SH-SY5Y (cell line): ENCODE measurements at regions not wholly inside any gene's neighbourhood (a gene's known extent, or its start where the extent isn't known, plus 50 kb on each side); places are given as distances from the start of the nearest gene placed in this dataset.

Experiments used
- GATA2 ChIP-seq: IDR thresholded peaks from 2 replicates; pipeline ENCODE4 v1.6.1; 2011; ENCODE audit warnings: mild to moderate bottlenecking, low read depth, low read length
- GATA3 ChIP-seq: IDR thresholded peaks from 2 replicates; pipeline ENCODE4 v1.6.1; 2011; ENCODE audit warnings: low read depth, mild to moderate bottlenecking, low read length, moderate library complexity

DNA sequence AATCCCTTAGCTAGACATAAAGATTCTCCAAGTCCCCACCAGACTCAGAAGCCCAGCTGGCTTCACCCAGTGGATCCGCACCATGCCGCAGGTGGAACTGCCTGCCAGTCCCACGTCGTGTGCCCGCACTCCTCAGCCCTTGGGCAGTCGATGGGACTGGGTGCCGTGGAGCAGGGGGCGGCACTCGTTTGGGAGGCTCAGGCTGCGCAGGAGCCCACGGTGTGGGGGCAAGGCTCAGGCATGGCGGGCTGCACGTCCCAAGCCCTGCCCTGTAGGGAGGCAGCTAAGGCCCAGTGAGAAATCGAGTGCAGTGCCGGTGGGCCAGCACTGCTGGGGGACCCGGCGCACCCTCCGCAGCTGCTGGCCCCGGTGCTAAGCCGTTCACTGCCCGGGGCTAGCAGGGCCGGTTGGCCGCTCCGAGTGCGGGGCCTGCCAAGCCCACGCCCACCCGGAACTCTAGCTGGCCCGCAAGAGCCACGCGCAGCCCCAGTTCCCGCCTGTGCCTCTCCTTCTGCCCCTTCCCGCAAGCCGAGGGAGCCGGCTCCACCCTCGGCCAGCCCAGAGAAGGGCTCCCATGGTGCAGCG, 95.9 kb upstream of the DTNBP1 start:
- TF ChIP-seq GATA3, result no peak
- no peak for TF ChIP-seq GATA2

DNA sequence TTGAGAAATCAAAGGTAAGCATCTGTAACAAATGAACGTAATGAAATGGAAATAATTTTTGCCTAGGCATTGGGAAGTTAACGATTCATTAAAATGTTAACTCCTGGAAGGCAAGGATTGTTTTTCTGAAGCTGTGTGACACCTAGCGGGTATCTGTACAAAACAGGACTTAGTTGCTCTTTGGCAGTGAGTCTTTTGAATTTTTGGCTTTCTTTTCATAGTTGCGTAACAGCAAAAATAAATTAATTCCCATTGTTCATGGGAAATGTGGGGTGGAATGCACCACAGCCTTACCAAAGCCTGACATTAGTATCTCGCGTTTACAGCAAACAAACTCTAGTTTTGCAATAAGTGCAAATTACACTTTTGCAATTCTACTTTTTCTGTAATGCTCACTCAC, 92.7 kb upstream of the DTNBP1 start:
- TF ChIP-seq GATA3, result no peak
- TF ChIP-seq GATA2, result no peak

GRCh38 chr6:15754706-15755079, 91.9 kb upstream of the DTNBP1 start:
- TF ChIP-seq GATA3 (no peak), GATA2 (no peak)

DNA sequence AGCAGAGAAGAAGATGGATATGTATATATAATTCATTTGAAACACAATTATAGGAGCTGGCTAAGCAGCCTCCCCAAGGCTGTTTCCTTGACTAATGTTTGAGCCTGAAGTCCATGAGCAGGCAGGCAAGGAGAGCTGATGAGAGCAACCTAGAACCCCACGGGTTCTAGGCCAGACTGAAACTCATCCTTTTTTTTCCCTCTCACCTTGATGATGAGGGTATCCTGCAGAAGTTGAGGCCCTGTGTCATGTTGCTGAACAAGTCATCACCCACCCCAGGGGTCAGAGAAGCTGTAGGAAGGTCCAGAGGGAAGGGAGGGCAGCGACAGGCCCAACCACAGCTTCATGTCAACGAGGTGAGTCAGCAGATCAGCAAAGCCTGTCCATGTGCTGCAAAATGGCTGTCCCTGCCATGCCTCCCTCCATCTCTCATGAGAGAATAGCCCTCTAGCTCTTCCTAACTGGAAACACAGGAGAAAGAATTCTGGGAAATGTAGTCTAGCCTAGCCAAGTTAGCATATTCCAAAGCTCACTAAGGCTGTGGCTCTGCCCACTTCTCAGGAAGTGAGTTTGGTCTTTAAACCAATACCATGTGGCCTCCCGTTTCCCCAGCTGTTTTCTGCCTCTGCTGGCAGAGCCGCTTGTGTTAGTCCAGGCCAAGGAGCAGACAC, 91.3 kb upstream of the DTNBP1 start:
- TF ChIP-seq GATA3 (no peak), GATA2 (no peak)

GRCh38 chr6:15752820-15753219, 90.0 kb upstream of the DTNBP1 start:
- no peak for TF ChIP-seq GATA2
- TF ChIP-seq GATA3, result no peak

DNA sequence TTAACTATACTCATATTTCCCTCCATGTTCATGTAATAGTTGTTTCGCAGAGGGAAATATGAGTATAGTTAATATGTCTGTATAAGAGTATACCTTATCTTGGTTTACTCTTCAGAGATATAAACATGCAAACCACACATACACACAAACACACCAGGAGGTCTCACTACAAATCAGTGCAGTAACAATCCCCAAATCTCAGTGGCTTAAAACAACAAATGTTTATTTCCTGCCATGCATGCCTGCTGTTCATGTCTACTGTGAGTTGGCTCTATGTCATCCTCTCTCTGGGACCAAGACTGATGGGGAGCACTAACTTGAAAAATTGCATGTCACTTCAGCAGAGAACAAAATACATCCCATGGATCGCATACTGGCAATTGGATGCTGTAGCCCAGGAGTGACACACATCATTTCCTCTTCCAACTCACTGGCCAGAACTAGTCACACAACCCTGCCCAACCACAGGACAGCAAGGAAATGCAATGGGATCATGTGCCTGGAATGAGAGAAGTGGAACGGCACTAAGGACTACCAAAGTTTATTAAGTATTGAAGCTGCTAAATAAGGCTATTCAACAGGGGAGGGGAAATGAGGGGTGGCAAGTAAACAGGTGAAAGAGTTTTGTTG, 89.0 kb upstream of the DTNBP1 start:
- TF ChIP-seq GATA3 (no peak), GATA2 (no peak)

- TF ChIP-seq GATA3 (no peak), GATA2 (no peak)
These were observed 85.5 kb upstream of the DTNBP1 start for GRCh38 chr6:15748341-15748740.

- TF ChIP-seq GATA3 (no peak), GATA2 (no peak)
These were observed 84.6 kb upstream of the DTNBP1 start for GRCh38 chr6:15747354-15747883.

DNA sequence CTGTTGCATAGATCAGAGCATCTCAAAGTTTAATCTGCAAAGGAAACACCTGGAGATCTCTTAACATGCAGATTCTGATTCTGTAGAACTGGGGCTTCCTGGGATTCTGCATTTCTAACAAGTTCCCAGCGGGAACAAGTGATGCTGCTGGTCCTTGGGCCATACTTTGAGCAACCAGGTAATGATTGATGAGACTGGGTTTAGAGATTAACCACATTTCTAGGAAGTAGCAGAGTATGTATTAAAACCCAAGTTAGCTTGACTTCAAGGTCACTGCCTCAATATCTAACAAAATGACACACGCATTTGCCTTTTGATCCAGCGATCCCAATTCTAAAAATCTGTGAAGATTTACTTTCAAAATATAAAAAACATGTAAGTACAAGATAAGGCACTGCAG, 83.0 kb upstream of the DTNBP1 start:
- TF ChIP-seq GATA2, result no peak
- TF ChIP-seq GATA3, result no peak

DNA sequence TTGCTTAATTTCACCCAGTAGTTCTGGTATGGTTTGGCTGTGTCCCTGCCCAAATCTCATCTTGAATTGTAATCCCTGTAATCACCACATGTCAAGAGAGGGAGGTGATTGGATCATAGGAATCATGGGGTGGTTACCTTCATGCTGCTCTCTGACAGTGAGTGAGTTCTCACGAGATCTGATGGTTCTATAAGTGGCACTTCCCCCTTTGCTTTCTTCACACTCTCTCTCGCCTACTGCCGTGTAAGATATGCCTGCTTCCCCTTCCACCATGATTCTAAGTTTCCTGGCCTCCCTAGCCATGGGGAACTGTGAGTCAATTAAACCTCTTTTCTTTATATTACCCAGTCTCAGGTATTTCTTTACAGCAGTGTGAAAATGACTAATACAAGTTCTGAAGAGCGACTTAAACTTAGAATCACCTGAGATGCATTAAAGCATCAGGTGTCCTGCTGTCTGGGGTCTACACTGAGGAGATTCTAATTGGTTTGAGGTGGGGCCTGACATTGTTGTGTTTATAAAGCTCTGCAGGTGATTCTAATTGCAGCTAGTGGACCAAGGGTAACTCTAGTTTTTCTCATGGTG, 82.1 kb upstream of the DTNBP1 start:
- TF ChIP-seq GATA3, result no peak
- no peak for TF ChIP-seq GATA2

DNA sequence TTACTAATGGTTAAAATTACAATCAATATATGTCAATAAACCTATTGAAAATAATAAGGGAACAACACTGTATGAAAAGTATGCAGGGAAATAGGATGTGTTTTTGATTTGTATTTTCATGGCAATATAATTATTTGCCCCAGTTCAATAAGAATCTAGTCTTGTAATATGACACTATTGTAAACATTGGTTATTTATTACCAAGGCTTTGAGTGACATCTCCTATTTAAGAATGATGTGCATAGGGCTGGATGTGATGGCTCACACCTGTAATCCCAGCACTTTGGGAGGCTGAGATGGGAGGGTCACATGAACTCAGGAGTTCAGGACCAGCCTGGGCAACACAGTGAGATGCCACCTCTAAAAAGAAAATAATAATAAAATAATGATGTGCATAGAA, 78.6 kb upstream of the DTNBP1 start:
- TF ChIP-seq GATA3 (no peak), GATA2 (no peak)

DNA sequence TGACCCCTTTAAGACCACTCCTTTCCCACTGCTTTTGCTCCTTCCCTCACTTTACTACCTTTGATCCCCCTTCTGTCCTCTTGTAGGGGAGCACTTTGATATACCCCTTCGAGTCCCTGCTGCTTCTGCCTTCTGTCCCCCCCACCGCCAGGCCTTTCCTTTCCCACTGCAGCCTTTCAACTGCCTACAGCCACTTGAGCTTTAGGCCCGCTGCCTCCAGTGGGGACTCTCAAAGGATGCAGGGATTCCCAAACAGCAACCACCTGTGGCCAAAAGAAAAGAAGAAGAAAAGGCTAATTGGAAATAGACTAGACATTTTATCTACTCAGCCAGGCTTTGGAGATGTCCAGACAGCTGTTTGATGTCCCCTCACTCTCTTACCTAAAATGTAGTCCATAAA, 77.0 kb upstream of the DTNBP1 start:
- TF ChIP-seq GATA2 (no peak), GATA3 (no peak)

GRCh38 chr6:15739353-15739752, 76.5 kb upstream of the DTNBP1 start:
- TF ChIP-seq GATA3 (no peak), GATA2 (no peak)

- TF ChIP-seq GATA2 (no peak), GATA3 (no peak)
These were observed 73.5 kb upstream of the DTNBP1 start for GRCh38 chr6:15736297-15736696.
